HL-60/S4 (cell line): ENCODE measurements at regions not wholly inside any gene's neighbourhood (a gene's known extent, or its start where the extent isn't known, plus 50 kb on each side); places are given as distances from the start of the nearest gene placed in this dataset.
"Not testable (repeated sequence)": the region's sequence is repeated elsewhere in the genome, so short reads cannot be mapped to it uniquely, and the experiment has no call there.

Source experiments
- in situ Hi-C: fragments of 300-500 bp; cut with MboI; formaldehyde crosslinking; loops from 2 replicates; pipeline ENCODE4 v1.14.3; 2022; ENCODE audit warnings: low sequenced_read_pairs

- in situ Hi-C loops: no loop called here
Observed at GRCh38 chr6:9365378-9365777, 930.0 kb upstream of the SLC35B3 start.

- in situ Hi-C loops: no loop called here
Observed at GRCh38 chr6:9361749-9362148, 926.4 kb upstream of the SLC35B3 start.

DNA sequence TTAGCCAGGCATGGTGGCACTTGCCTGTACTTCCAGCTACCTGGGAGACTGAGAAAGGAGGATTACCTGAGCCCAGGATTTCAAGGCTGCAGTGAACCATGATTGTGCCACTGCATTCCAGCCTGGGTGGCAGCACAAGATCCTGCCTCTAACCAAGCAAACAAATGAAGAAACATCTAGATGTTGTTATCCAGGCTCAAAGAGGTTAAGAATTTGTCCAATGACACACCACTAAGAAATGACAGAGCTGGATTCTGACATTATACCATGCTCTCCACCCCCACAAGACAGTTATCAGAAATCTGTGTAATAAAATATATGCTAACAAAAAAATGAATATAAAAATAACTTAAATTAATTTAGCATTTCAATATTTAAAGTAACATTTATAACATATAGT lies 925.5 kb upstream of the SLC35B3 start:
- in situ Hi-C loops: no loop called here

DNA sequence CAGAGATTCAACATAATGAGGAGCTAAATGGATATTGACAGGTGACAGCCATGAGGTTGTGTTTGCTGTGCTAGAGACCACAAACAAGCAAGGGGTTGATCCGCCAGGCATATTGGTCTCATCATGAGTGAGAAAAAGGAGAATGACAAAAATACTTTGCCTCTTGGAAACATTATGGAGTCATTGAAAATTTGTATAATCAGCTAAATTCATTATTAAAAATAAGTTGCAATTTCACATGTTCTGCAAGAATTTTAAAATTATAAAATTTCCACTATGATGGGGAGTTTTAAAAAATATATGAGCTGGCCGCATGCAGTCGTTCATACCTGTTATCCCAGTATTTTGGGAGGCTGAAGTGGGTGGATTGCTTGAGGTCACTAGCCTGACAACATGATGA lies 912.3 kb upstream of the SLC35B3 start:
- in situ Hi-C loops: no loop called here

- in situ Hi-C loops: no loop called here
Observed at GRCh38 chr6:9346923-9347322, 911.6 kb upstream of the SLC35B3 start.

GRCh38 chr6:9335431-9335830 lies 900.1 kb upstream of the SLC35B3 start:
- in situ Hi-C loops: no loop called here

DNA sequence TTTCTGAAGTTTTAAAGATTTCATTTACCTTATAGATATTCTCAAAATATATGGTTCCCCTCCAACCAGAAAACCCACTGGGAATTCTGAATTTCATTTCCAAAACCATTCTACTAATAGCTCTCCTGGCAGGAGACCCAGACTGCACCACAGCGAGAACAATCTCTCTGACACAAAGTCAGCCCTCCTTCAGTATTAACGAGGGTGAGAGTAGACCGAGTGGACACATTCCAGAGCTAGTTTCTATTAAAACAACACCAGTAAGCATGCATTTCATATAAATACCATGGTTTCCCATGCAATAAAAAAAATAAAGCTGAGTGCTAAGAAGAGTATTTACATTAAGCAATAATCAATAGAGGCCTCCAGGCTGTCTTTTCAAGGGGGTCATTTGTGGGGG lies 899.6 kb upstream of the SLC35B3 start:
- in situ Hi-C loops: no loop called here

GRCh38 chr6:9332241-9332780 lies 897.0 kb upstream of the SLC35B3 start:
- in situ Hi-C loops: no loop called here

GRCh38 chr6:9316831-9317230 lies 881.5 kb upstream of the SLC35B3 start:
- in situ Hi-C loops: no loop called here

- in situ Hi-C loops: no loop called here
Observed at GRCh38 chr6:9315966-9316650, 880.8 kb upstream of the SLC35B3 start.

DNA sequence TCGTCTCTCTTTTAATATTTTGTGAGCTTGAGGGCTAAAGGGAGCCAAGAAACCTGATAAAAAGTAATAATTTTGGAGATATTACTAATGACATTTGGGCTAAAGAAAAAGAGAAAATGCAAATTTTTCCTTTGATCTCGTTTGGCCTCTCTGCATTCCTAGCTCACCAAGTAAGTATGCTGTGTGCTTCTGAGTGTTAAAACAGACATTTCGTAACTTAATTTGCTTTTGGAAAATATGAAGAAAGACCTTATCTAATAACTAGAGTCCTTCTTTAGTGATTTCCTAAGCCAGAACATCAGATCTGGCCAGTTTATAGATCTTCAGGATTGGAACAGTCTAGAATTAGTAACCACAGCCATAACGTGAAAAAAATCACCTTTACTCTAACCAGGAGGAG lies 872.9 kb upstream of the SLC35B3 start:
- in situ Hi-C loops: no loop called here

GRCh38 chr6:9307786-9308185 lies 872.4 kb upstream of the SLC35B3 start:
- in situ Hi-C loops: no loop called here

DNA sequence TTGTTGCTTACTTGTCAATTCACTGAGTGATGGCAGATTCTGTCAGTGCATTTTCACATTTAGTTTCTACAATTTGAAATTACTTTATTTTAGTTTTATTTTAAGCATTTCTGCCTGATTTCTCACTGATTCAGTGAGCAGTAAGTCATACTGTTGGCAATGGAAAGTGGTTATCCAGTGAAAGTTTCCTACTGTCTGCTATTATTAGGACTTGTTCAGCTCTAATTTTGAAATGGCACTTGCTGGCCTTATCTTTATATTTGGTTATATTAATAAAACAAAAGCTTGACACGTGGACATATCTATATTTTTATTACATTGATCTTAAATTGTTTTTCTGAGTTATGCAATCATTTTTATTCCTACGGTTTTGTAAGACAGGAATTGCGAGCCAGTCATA lies 871.8 kb upstream of the SLC35B3 start:
- in situ Hi-C loops: no loop called here

DNA sequence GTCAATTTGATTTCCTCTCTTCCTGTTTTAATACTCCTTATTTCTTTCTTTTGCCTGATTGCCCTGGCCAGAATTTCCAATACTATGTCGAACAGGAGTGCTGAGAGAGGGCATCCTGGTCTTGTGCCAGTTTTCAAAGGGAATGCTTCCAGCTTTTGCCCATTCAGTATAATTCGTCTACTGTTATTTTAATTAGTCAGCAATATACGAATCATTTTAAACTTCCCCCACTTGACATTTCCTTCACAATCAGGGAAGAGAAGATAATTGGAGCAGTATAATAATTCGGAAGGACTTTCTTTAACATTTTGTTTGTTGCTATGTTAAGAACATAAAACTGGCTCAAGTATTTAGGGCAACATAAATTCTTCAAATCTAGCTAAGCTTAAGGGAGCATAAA lies 860.3 kb upstream of the SLC35B3 start:
- in situ Hi-C loops: no loop called here

- in situ Hi-C loops: no loop called here
Observed at GRCh38 chr6:9292975-9293374, 857.6 kb upstream of the SLC35B3 start.

GRCh38 chr6:9290342-9290741 lies 855.0 kb upstream of the SLC35B3 start:
- in situ Hi-C loops: not testable (repeated sequence)

- in situ Hi-C loops: loop anchor here (25.0 kb wide), 1 partner anchor 1165 kb away; no protein-coding TSS in a partner anchor
Observed at GRCh38 chr6:9272671-9273070, 837.3 kb upstream of the SLC35B3 start.

DNA sequence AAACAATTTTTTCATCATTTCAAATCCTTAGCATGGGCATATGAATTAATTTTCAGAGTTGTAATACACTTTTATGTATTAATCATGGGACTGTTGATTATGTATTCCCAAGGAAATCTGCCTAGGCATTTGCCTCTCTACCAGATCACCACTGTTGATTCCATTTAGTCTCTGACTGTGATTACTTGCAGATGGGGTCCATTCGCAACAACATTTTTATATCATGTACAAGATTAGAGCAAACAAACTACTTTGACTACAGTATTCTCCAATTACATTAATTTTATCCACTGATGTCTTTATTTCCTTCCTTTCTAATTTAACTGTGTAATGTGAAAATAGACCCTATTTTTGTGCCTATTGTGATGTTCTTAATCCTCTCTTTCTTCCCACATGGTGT lies 831.4 kb upstream of the SLC35B3 start:
- in situ Hi-C loops: loop anchor here (25.0 kb wide), 1 partner anchor 1171 kb away; no protein-coding TSS in a partner anchor

DNA sequence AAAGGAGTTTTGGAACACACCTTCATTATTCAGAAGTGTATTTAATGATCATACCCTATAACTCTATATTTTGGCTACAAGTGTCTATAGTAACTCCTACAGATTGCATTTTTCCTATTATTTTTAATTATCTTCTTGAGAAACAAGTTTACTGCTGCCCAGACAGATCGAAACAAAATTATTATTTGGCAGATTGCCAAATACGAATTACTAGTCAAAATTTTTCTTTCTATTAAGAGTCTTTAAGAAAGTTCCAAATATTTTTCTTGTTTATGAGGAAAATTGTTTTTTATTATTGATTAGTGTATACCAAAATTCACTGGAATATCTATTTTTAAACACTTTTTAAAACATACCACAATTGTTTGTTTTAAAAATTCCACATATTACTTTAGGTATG lies 821.9 kb upstream of the SLC35B3 start:
- in situ Hi-C loops: loop anchor here (25.0 kb wide), 1 partner anchor 1180 kb away; no protein-coding TSS in a partner anchor

DNA sequence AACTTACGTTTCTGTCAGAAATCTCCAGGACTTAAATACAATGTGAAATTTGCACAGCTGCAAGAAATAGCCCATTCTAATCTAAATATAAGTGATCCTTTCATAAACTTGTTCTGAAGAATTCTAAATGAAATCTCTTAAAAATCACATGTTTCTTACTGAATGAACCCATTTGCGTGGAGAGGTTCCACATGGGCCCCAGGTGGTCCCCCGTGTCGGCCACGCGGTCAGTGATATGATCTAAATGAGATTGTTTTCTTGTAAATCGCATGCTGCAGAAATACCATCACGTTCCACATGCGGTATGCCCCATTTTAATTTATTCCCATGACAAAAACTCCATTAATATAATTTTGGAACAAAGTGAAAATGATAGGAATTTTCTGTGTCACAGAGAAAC lies 818.9 kb upstream of the SLC35B3 start:
- in situ Hi-C loops: loop anchor here (25.0 kb wide), 1 partner anchor 1183 kb away; no protein-coding TSS in a partner anchor

- in situ Hi-C loops: loop anchor here (25.0 kb wide), 1 partner anchor 1185 kb away; no protein-coding TSS in a partner anchor
Observed at GRCh38 chr6:9252799-9253198, 817.5 kb upstream of the SLC35B3 start.

GRCh38 chr6:9250852-9251251 lies 815.5 kb upstream of the SLC35B3 start:
- in situ Hi-C loops: loop anchor here (25.0 kb wide), 1 partner anchor 1186 kb away; no protein-coding TSS in a partner anchor

DNA sequence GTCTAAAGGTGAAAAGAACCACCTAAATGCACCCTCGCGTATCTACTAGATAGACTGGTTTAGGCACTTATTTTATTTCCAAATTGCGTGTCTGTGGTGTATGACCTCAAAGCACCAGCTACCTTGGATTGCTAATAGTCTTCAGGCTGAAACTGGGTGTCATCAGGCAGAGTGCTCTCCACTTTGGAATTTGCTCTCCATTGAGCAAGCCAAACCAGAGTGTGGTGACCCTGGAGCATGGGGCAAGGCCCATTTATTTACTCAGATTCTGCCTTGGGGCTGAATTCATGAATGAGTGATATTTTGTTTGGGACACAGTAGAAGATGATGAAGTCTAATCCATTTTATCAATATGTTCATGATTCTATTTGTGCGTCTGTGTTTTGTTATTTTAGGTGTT lies 812.8 kb upstream of the SLC35B3 start:
- in situ Hi-C loops: no loop called here
